GM18873 (cell line): ENCODE measurements at regions not wholly inside any gene's neighbourhood (a gene's known extent, or its start where the extent isn't known, plus 50 kb on each side); places are given as distances from the start of the nearest gene placed in this dataset.
"Not testable (repeated sequence)": the region's sequence is repeated elsewhere in the genome, so short reads cannot be mapped to it uniquely, and the experiment has no call there.

Experiments
- ATAC-seq: cut with Tn5 transposase; IDR thresholded peaks from one replicate; pipeline ENCODE4 v1.9.1; 2021; ENCODE audit warnings: mild to moderate bottlenecking, moderate library complexity, moderate number of reproducible peaks; ENCODE audit not compliant: unreplicated experiment, low FRiP score

DNA sequence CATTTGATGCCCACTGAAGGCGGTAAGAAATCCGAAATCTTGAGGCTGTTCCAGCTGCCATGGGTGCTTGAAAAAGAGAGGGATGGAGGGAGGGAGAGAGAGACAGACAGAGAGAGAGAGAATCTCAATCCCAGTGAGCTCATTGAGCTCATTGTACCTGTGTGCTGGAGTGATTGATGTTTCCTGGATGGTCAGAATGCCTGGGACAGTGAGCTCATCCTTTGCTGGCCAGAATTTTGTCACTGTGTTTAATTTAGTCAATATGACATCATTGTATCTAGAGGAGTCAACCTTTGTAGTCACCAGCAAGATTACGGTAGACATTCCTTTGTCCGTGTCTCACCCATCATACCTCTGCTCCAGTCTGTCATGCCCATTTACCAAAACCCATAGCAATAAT lies 625.4 kb upstream of the POM121L12 start:
- ATAC-seq: no peak

DNA sequence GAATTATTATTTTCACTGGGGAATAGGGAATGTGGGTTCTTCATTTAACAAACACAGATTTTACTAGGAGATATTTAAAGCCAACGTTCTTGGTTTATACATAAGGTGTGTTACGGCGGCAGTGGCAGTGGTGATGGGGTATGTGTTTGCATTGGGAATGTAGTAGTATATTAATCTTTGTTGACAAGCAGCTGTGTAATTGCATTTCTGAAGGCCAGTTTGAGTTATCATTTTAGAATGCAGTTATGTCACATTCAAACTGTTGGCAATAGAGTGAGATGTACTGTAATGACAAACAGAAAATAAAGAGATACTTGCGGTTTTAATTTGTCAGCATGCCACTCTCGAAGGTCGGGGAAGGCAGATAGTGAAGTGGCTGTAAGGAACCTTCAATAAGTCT lies 628.6 kb upstream of the POM121L12 start:
- ATAC-seq: no peak

DNA sequence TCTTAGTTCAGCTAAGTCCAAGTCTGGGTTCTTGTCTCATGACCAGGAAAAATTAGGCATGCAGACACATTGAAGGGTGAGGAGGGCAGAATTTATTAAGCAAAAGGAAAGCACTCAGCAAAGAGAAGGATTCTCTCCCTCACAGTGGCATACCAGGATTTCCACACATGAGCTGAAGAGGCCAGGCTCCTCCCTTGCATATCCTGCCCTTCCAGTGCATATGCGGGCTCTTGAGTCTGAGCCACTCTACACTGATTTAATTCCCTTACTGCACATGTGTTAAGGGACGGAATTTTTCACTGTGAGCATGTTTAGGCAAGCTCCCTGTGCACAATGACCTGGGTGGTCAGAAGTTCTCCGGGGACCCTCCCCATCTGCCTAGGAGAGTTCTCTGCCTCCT lies 652.7 kb upstream of the POM121L12 start:
- ATAC-seq: no peak

DNA sequence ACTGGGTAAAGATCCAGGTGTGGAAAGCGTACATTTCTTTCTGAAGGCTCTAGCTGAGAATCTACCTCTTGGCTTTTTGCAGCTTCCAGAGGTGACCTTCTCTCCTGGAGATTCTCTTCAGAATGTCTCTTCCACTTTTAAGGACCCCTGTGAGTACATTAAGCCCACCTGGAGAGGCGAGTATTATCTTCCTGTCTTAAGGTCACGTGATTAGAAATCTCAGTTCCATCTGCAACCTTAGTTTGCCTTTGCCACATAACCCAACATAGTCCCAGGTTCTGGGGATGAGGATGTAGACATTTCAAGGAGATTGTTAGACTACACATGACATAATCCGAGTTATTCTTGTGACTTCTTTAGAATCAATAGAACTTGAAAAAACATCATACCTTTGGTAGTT lies 665.5 kb upstream of the POM121L12 start:
- no peak for ATAC-seq

DNA sequence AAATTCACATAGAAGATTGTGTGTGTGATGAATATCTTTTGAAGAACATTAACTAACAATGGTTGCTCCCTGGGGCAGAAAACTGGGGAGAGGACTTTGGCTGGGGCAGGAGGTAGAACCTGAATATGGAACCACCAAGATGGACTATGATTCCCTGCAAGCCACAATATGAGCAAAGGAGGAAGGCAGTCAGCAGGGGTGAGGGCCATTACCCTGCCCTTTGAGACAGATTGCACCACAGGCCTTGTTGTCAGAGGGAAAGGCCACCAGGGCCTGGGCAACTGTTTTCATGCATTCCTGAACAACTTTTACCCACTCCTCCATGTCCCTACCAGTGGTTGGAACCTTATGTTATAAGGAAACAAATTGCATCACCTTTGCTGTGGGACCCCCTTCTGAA lies 670.1 kb upstream of the POM121L12 start:
- ATAC-seq: no peak

DNA sequence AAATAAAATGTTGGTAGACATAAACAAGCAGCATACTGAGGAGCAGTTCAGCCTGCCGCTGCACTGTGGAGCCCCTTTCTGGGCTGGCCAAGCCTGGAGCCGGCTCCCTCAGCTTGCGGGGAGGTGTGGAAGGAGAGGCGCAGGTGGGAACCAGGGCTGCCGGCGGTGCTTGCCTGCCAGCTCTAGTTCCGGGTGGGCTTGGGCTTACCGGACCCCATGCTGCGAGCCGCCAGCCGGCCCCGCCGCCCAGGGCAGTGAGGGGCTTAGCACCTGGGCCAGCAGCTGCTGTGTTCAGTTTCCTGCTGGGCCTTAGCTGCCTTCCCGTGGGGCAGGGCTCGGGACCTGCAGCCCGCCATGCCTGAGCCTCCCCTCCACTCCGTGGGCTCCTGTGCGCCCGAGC lies 672.9 kb upstream of the POM121L12 start:
- ATAC-seq: no peak

DNA sequence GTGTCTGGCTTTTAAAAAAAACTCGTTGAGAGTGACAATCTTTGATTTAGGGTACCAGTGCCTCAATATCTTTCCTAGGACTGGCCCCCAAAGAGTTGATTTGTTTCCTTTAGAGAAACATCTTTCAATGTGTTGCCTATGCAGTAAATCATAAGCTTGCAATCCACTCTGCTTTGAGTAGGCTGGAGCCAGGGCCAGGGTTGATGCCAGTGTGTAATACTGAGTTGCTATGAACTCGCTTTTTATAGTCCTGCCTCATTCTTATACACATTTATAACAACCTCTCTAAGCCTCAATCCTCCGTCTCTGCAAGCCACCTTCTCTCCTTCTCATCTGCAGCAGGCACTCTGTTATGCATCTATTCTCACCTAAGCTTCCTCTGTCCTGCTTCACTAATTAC lies 674.9 kb upstream of the POM121L12 start:
- ATAC-seq: no peak

DNA sequence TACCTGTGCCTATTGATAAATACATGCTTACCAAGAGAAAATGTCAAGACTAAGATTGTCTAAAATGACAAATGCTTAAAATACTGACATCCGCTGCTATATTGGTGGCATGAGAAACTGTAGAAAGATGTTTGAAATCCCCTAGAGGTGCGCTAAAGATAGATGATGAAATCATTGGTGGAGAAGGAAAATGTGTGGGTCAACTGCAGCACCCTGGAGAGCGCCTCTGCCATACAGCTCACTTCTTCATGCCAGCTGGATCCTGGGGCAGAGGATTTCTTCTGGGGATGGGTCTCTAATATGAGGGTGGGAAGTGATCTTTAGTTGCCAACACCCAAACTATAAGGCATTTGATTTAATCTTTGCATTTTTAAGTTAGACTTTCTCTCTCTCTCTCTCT lies 680.4 kb upstream of the POM121L12 start:
- no peak for ATAC-seq

DNA sequence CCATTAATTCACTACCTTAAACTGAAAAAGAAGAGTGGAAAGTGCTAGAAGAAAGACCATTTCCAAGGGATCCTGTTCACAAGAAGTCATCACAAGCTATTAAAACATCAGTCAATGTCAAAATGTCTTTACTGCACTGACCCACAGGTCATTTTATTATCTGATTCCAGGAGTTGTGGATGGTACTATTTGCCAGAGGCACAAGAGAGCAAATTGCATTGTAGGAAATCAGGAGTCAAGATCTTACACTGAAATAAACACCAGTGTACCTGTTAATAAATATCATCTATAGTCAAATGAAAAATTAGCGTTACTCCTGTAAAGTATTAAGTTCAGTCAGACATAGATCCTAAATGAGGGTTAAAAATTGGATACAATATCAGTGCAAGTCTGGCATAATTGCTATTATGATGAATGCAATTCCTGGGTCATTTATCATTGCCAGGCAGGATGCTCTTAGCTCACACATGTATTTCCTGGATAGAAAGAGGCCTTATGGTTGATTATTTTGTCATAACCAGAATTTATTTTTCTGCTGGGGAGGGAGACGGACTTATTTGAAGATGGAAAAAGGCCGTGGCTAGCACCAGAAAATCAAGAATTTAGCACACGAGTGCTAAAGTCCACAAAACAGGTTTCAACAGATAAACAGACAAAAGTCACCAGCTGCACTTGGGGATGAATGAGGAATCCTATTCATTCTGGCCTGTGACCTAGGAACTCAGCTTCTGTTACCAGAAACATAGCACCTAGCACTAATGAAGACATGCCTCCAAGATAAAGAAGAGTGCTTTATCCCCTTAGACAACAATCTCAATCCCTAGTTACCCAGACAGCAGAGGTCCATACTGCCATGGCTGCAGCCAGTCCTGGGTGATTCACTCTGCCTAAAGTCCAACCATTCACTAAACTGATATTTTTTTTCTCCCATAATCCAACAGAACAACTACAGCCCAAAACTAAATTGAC lies 683.1 kb upstream of the POM121L12 start:
- no peak for ATAC-seq

DNA sequence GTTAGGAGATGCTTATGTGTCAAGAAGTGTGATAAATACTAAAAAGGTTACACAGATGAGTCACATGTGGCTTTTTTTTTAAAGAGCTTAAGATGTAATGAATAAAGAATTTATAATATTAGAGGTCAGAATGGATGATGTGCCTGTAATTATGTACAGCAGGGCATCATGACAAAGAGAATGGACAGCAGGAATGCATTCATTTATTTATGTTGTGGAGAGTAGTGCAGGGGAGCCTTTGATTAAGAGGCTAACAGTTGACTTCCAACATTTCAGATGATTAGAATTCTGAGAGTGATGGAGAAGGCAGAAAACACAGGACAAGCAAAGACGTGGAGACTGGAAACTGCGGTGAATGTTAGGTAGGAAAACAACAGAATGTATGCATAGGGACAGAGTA lies 691.4 kb upstream of the POM121L12 start:
- no peak for ATAC-seq

DNA sequence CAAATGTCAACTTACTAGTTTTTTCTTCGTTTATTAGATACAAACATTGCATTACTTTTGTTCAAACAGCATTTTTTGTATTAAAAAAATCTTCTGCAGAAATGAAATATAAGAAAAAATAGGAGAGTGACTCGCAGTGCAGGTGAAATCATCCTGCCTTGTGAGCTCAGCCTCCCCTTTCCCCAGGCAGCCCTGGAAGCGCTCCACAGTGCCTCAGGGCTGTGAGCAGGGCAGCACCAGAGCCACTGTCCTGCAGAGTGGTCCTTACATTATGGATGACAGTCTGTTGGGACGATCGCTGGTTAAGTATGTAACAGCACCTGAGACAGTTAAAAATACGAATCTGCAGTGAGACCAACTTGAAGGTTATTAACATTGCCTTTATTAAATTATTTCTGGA lies 695.4 kb upstream of the POM121L12 start:
- no peak for ATAC-seq

DNA sequence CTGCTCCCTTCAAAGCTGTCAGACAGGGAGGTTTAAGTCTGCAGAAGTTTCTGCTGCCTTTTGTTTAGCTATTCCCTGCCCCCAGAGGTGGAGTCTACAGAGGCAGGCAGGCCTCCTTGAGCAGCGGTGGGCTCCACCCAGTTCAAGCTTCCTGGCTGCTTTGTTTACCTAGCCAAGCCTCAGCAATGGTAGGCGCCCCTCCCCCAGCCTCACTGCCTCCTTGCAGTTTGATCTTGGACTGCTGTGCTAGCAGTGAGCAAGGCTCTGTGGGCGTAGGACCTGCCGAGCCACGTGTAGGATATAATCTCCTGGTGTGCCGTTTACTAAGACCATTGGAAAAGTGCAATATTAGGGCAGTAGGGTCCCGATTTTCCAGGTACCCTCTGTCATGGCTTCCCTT lies 707.1 kb upstream of the POM121L12 start:
- not testable (repeated sequence) for ATAC-seq

DNA sequence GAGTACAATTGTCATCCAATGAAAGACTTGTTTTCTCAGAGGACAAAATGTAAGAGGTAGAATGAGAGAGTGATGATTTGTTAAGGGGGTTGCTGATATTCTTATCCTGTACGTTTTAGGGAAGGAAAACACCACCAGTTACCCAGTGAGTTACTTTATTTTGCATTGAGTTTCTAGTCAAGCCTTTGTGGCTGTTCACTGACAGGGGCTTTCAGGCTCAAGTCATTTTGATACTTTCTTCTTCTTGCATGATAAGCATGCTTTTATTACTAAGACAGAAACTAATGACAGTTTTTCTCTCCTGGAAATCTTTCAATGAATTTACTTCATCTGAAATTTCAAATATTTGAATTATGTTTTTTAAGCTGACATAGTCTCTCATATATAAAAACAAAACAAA lies 710.2 kb upstream of the POM121L12 start:
- ATAC-seq: no peak

DNA sequence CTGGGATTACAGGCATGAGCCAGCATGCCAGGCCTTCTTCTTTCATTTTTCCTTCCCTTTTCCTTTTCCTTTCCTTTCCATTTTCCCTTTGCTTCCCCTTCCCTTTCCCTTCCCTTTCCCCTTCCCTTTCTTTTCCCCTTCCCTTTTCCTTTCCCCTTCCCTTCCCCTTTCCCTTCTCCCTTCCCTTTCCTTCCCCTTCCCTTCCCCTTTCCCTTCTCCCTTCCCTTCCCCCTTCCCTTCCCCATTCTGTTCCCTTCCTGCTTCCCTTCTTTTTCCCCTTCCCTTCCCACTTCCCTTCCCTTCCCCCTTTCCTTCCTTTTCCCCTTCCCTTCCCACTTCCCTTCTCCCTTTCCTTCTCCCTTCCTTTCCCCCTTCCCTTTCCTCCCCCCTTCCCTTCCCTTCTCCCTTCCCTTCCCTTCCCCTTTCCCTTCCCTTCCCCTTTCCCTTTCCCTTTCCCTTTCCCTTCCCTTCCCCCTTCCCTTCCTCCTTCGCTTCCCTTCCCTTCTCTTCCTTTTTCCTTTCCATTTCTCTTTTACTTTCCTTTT lies 712.2 kb upstream of the POM121L12 start:
- no peak for ATAC-seq

DNA sequence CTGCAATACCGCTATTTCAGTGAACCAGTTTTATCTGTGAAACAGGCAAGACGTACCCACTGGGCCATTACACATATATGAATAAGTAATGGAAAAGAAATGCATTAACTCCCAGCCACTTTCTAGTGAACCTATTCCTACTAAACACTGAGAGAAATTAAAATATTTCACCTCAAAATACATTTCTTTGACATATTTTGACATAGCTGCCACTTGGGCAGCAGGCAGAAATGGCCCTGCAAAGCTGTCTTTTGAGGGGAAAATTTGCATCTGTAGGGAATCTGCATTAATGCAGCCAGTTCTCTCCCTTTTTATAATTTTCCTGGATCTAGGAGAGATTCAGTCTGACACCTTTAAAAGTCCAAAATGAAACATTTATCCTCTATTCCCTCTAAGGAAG lies 714.8 kb upstream of the POM121L12 start:
- ATAC-seq: no peak

DNA sequence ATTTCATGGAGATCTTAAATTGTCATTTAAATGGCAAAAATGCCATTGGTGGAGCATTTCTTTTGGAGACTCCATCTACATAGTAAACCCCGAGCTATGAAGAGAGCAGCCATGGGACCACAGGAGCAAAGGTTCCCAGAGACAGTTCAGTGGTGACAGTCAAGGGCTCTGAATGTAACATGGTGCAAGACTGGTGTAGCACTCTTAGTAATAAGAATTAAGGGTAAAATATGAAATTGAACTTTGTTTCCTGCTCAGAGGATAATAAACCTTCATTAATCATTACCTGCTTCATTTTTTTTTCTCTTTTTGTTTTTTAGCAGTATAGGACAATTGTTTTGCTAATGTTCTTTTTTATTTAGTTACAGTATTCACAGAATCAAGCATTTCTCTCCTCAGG lies 717.5 kb upstream of the POM121L12 start:
- no peak for ATAC-seq

DNA sequence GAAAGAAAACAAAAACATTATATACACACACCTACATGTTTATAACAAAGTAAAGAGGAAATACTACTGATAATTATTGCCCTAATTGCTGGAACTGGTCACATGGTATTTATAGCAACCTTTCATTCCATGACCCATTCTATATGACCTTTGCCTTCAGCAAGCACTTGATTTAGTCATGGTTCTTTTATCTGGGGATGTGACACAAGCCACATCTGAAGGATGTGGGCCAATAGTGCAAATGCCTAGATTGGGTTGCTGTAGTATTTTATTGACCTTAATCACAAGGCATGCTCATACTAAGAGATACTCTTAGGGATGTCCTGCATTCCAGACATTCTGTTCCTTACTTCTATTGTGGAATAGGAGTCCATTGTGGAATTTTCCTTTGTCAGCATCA lies 723.5 kb upstream of the POM121L12 start:
- ATAC-seq: no peak

DNA sequence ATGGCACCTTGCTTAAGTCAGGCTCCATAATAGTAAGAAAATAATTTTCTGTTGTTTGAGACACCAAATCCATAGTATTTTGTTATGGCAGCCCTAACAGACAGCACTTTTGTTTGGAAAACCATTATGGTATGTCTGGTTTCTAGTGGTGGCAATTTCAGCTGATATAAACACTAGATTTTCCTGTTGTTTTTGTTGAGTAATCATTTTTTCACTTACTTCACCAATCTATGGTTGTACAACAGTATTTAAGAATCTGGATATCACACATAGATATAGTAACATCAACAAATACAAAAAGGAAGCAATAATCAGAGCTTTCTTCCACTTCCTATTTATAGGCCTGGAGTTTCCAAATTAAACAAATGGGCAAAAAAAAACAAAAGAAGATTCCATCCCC lies 725.8 kb upstream of the POM121L12 start:
- no peak for ATAC-seq

DNA sequence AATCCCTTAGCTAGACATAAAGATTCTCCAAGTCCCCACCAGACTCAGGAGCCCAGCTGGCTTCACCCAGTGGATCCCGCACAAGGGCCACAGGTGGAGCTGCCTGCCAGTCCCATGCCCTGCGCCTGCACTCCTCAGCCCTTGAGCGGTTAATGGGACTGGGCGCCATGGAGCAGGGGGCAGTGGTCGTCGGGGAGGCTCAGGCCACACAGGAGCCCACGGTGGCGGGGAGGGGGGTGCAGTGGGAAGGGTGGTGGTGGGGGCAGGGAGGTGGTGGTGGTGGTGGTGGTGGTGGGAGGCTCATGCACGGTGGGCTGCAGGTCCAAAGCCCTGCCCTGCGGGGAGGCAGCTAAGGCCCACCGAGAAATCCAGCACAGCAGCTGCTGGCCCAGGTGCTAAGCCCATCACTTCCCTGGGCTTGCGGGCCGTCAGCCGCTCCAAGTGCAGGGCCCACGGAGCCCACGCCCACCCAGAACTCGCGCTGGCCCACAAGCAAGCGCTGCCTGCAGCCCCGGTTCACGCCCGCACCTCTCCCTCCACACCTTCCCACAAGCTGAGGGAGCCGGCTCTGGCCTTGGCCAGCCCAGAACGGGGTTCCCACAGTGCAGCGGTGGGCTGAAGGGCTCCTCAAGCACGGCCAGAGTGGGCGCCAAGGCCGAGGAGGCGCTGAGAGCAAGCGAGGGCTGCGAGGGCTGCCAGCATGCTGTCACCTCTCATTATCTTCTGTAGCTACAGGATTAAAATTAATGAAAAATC lies 732.5 kb upstream of the POM121L12 start:
- no peak for ATAC-seq

DNA sequence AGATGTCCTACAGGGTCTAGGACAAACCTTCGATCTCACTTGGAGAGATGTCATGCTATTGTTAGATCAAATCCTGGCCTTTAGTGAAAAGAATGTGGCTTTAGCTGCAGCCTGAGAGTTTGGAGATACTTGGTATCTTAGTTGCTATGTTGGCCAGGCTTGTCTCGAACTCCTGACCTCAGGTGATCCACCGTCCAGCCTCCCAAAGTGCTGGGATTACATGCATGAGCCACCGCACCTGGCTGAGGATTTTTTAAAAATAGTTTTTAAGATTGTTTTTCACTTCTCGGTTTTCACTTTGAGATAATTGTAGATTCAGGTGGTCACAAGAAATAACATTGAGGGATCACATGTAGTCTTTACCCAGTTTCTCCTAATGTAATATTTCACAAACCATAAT lies 738.3 kb upstream of the POM121L12 start:
- ATAC-seq: no peak

DNA sequence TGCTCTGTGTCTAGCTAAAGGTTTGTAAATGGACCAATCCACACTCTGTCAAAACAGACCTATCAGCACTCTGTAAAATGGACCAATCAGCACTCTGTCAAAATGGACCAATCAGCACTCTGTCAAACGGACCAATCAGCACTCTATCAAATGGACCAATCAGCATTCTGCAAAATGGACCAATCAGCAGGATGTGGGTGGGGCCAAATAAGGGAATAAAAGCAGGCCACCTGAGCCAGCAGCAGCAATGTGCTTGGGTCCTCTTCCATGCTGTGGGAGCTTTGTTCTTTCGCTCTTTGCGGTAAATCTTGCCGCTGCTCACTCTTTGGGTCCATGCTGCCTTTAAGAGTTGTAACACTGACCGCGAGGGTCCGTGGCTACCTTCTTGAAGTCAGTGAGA lies 740.5 kb upstream of the POM121L12 start:
- no peak for ATAC-seq
